GM23338 (cell line): ENCODE measurements at regions not wholly inside any gene's neighbourhood (a gene's known extent, or its start where the extent isn't known, plus 50 kb on each side); places are given as distances from the start of the nearest gene placed in this dataset.

Source experiments
- ATAC-seq: fragments of 200-7000 bp; cut with Tn5 transposase; 3 replicates; pipeline ENCODE4 v1.9.1; 2020
- DNase-seq: peaks from one replicate; pipeline ENCODE4 v3.0.0-alpha.2; 2015; ENCODE audit warnings: low spot score
- H2AFZ ChIP-seq: fragments of 200-600 bp; sonication (generic); 2 replicates; pipeline ENCODE4 v1.8.0; 2016; ENCODE audit warnings: antibody characterized with exemption, mild to moderate bottlenecking, moderate library complexity
- H3F3A ChIP-seq: fragments of 200-600 bp; sonication (generic); replicated peaks from 2 replicates; pipeline ENCODE4 v1.8.0; 2017; ENCODE audit warnings: antibody characterized with exemption, mixed run types, low read depth
- H3K27ac ChIP-seq: fragments of 200-600 bp; sonication (generic); 2 replicates; pipeline ENCODE4 v1.6.1; 2016; ENCODE audit warnings: low read depth
- H3K27me3 ChIP-seq: fragments of 200-600 bp; sonication (generic); 2 replicates; pipeline ENCODE4 v1.8.0; 2016; ENCODE audit warnings: mild to moderate bottlenecking, mixed run types, moderate library complexity; ENCODE audit not compliant: insufficient read depth
- H3K36me3 ChIP-seq: fragments of 200-600 bp; sonication (generic); 2 replicates; pipeline ENCODE4 v1.8.0; 2016; ENCODE audit warnings: mild to moderate bottlenecking; ENCODE audit not compliant: insufficient read depth
- H3K4me1 ChIP-seq: fragments of 200-600 bp; sonication (generic); 2 replicates; pipeline ENCODE4 v1.8.0; 2016; ENCODE audit warnings: mild to moderate bottlenecking, moderate library complexity; ENCODE audit not compliant: insufficient read depth
- H3K4me2 ChIP-seq: fragments of 200-600 bp; sonication (generic); 2 replicates; pipeline ENCODE4 v1.7.1; 2017; ENCODE audit warnings: mixed run types
- H3K4me3 ChIP-seq: fragments of 200-600 bp; sonication (generic); 2 replicates; pipeline ENCODE4 v1.6.1; 2016; ENCODE audit warnings: mixed run types
- H3K79me2 ChIP-seq: fragments of 200-600 bp; sonication (generic); replicated peaks from 2 replicates; pipeline ENCODE4 v1.8.0; 2017; ENCODE audit warnings: mild to moderate bottlenecking; ENCODE audit not compliant: insufficient read depth
- H3K9me2 ChIP-seq: fragments of 200-600 bp; sonication (generic); 2 replicates; pipeline ENCODE4 v1.8.0; 2017; ENCODE audit not compliant: insufficient read depth
- H4K20me1 ChIP-seq: fragments of 200-600 bp; sonication (generic); replicated peaks from 2 replicates; pipeline ENCODE4 v1.8.0; 2017; ENCODE audit warnings: mild to moderate bottlenecking; ENCODE audit not compliant: insufficient read depth
- H3K27ac Mint-ChIP-seq: 2 replicates; pipeline ENCODE4 v1.8.0; 2020; ENCODE audit warnings: inconsistent platforms, mild to moderate bottlenecking, moderate library complexity, mixed read lengths
- H3K27me3 Mint-ChIP-seq: 3 replicates; pipeline ENCODE4 v1.8.0; 2022; ENCODE audit warnings: low read depth, mild to moderate bottlenecking, moderate library complexity, mixed read lengths, inconsistent platforms; ENCODE audit not compliant: insufficient read depth, poor library complexity
- H3K36me3 Mint-ChIP-seq: 3 replicates; pipeline ENCODE4 v1.8.0; 2021; ENCODE audit warnings: low read depth, mild to moderate bottlenecking, inconsistent platforms, moderate library complexity, mixed read lengths
- H3K4me1 Mint-ChIP-seq: 3 replicates; pipeline ENCODE4 v1.8.0; 2020; ENCODE audit warnings: mild to moderate bottlenecking, inconsistent platforms, mixed read lengths
- H3K4me3 Mint-ChIP-seq: 3 replicates; pipeline ENCODE4 v1.8.0; 2021; ENCODE audit warnings: moderate library complexity, mild to moderate bottlenecking, inconsistent platforms, mixed read lengths
- H3K9me3 Mint-ChIP-seq: 3 replicates; pipeline ENCODE4 v1.8.0; 2020; ENCODE audit warnings: moderate library complexity, mild to moderate bottlenecking, inconsistent platforms, mixed read lengths
- CREB1 ChIP-seq: fragments of 250-450 bp; sonication (Bioruptor Pico); IDR thresholded peaks from 2 replicates; pipeline ENCODE4 v1.5.0; 2020; ENCODE audit warnings: low read depth, mild to moderate bottlenecking, moderate library complexity
- EZH2 ChIP-seq: fragments of 200-600 bp; sonication (generic); IDR thresholded peaks from one replicate; pipeline ENCODE4 v1.8.0; 2017; ENCODE audit warnings: antibody characterized with exemption, mild to moderate bottlenecking, low read depth; ENCODE audit not compliant: unreplicated experiment
- EZH2phosphoT487 ChIP-seq: fragments of 200-600 bp; sonication (generic); IDR thresholded peaks from one replicate; pipeline ENCODE4 v1.8.1; 2018; ENCODE audit warnings: antibody characterized with exemption; ENCODE audit not compliant: unreplicated experiment
- JUNB ChIP-seq: IDR thresholded peaks from one replicate; pipeline ENCODE4 v1.6.1; 2016; ENCODE audit warnings: antibody characterized with exemption; ENCODE audit not compliant: unreplicated experiment
- NANOG ChIP-seq: IDR thresholded peaks from 2 replicates; pipeline ENCODE4 v1.6.1; 2016; ENCODE audit warnings: antibody characterized with exemption, borderline replicate concordance
- POLR2AphosphoS5 ChIP-seq: IDR thresholded peaks from 2 replicates; pipeline ENCODE4 v1.6.1; 2016; ENCODE audit warnings: antibody characterized with exemption, low read depth
- STAT1 ChIP-seq: IDR thresholded peaks from one replicate; pipeline ENCODE4 v1.6.1; 2016; ENCODE audit warnings: antibody characterized with exemption; ENCODE audit not compliant: unreplicated experiment
- ZNF114 ChIP-seq: fragments of 250-450 bp; sonication (Bioruptor Pico); IDR thresholded peaks from 2 replicates; pipeline ENCODE4 v1.5.0; 2020; ENCODE audit warnings: mild to moderate bottlenecking, moderate library complexity
- ZNF331 ChIP-seq: fragments of 250-450 bp; sonication (Bioruptor Pico); IDR thresholded peaks from 2 replicates; pipeline ENCODE4 v1.5.0; 2020; ENCODE audit warnings: low read depth, mild to moderate bottlenecking, moderate library complexity
- TF ChIP-seq, protein P1 (sequence below): fragments of 250-450 bp; sonication (Bioruptor Pico); IDR thresholded peaks from 2 replicates; pipeline ENCODE4 v1.5.0; 2020; ENCODE audit warnings: mild to moderate bottlenecking, moderate library complexity
- TF ChIP-seq, protein P2 (sequence below): IDR thresholded peaks from one replicate; pipeline ENCODE4 v1.6.1; 2018; ENCODE audit warnings: antibody characterized with exemption; ENCODE audit not compliant: unreplicated experiment
- TF ChIP-seq, protein P3 (sequence below), 2 experiments: fragments of 200-600 bp in 1 of 2; sonication (generic) in 1 of 2; conservative IDR thresholded peaks; 2 replicates each; pipeline versions ENCODE4 v1.5.1 to v1.6.1; 2016 to 2017; ENCODE audit warnings: antibody characterized with exemption in 2 of 2, low read depth in 2 of 2, mild to moderate bottlenecking in 2 of 2, moderate library complexity in 1 of 2
- TF ChIP-seq, protein P4 (sequence below): IDR thresholded peaks from 2 replicates; pipeline ENCODE4 v1.6.1; 2016; ENCODE audit warnings: antibody characterized with exemption

- no peaks in the 10 kb centered on the region for H3K9me3 Mint-ChIP-seq
- no peaks in the 10 kb centered on the region for H3K27me3 Mint-ChIP-seq
- no peaks in the 10 kb centered on the region for H3K4me1 Mint-ChIP-seq
- H3K36me3 Mint-ChIP-seq = no peaks in the 10 kb centered on the region
- H3K27ac ChIP-seq = no peak overlapping the region
- H3F3A ChIP-seq = no peaks in the 10 kb centered on the region
- H2AFZ ChIP-seq = no peak overlapping the region
- H3K27me3 ChIP-seq = no peaks in the 10 kb centered on the region
- DNase-seq (no peak), ATAC-seq (no peak)
- H3K4me3 Mint-ChIP-seq = no peak overlapping the region
- no peak overlapping the region for H3K27ac Mint-ChIP-seq
- no peaks in the 10 kb centered on the region for H3K36me3 ChIP-seq
- H3K9me2 ChIP-seq = peaks cover 5% of the 10 kb centered on the region; the same call in 1 of the 2 replicates
- TF ChIP-seq POLR2AphosphoS5 (no peak), NANOG (no peak), ZNF114 (CRISPR knock-in tag) (no peak), EZH2 (no peak), CREB1 (no peak), STAT1 (no peak), JUNB (no peak), ZNF331 (CRISPR knock-in tag) (no peak), EZH2phosphoT487 (no peak)
- TF ChIP-seq, protein P1, sequence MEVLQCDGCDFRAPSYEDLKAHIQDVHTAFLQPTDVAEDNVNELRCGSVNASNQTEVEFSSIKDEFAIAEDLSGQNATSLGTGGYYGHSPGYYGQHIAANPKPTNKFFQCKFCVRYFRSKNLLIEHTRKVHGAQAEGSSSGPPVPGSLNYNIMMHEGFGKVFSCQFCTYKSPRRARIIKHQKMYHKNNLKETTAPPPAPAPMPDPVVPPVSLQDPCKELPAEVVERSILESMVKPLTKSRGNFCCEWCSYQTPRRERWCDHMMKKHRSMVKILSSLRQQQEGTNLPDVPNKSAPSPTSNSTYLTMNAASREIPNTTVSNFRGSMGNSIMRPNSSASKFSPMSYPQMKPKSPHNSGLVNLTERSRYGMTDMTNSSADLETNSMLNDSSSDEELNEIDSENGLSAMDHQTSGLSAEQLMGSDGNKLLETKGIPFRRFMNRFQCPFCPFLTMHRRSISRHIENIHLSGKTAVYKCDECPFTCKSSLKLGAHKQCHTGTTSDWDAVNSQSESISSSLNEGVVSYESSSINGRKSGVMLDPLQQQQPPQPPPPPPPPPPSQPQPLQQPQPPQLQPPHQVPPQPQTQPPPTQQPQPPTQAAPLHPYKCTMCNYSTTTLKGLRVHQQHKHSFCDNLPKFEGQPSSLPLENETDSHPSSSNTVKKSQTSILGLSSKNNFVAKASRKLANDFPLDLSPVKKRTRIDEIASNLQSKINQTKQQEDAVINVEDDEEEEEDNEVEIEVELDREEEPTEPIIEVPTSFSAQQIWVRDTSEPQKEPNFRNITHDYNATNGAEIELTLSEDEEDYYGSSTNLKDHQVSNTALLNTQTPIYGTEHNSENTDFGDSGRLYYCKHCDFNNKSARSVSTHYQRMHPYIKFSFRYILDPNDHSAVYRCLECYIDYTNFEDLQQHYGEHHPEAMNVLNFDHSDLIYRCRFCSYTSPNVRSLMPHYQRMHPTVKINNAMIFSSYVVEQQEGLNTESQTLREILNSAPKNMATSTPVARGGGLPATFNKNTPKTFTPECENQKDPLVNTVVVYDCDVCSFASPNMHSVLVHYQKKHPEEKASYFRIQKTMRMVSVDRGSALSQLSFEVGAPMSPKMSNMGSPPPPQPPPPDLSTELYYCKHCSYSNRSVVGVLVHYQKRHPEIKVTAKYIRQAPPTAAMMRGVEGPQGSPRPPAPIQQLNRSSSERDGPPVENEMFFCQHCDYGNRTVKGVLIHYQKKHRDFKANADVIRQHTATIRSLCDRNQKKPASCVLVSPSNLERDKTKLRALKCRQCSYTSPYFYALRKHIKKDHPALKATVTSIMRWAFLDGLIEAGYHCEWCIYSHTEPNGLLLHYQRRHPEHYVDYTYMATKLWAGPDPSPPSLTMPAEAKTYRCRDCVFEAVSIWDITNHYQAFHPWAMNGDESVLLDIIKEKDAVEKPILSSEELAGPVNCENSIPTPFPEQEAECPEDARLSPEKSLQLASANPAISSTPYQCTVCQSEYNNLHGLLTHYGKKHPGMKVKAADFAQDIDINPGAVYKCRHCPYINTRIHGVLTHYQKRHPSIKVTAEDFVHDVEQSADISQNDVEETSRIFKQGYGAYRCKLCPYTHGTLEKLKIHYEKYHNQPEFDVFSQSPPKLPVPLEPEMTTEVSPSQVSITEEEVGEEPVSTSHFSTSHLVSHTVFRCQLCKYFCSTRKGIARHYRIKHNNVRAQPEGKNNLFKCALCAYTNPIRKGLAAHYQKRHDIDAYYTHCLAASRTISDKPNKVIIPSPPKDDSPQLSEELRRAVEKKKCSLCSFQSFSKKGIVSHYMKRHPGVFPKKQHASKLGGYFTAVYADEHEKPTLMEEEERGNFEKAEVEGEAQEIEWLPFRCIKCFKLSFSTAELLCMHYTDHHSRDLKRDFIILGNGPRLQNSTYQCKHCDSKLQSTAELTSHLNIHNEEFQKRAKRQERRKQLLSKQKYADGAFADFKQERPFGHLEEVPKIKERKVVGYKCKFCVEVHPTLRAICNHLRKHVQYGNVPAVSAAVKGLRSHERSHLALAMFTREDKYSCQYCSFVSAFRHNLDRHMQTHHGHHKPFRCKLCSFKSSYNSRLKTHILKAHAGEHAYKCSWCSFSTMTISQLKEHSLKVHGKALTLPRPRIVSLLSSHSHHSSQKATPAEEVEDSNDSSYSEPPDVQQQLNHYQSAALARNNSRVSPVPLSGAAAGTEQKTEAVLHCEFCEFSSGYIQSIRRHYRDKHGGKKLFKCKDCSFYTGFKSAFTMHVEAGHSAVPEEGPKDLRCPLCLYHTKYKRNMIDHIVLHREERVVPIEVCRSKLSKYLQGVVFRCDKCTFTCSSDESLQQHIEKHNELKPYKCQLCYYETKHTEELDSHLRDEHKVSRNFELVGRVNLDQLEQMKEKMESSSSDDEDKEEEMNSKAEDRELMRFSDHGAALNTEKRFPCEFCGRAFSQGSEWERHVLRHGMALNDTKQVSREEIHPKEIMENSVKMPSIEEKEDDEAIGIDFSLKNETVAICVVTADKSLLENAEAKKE (CRISPR knock-in tag) = no peak
- TF ChIP-seq, protein P2, sequence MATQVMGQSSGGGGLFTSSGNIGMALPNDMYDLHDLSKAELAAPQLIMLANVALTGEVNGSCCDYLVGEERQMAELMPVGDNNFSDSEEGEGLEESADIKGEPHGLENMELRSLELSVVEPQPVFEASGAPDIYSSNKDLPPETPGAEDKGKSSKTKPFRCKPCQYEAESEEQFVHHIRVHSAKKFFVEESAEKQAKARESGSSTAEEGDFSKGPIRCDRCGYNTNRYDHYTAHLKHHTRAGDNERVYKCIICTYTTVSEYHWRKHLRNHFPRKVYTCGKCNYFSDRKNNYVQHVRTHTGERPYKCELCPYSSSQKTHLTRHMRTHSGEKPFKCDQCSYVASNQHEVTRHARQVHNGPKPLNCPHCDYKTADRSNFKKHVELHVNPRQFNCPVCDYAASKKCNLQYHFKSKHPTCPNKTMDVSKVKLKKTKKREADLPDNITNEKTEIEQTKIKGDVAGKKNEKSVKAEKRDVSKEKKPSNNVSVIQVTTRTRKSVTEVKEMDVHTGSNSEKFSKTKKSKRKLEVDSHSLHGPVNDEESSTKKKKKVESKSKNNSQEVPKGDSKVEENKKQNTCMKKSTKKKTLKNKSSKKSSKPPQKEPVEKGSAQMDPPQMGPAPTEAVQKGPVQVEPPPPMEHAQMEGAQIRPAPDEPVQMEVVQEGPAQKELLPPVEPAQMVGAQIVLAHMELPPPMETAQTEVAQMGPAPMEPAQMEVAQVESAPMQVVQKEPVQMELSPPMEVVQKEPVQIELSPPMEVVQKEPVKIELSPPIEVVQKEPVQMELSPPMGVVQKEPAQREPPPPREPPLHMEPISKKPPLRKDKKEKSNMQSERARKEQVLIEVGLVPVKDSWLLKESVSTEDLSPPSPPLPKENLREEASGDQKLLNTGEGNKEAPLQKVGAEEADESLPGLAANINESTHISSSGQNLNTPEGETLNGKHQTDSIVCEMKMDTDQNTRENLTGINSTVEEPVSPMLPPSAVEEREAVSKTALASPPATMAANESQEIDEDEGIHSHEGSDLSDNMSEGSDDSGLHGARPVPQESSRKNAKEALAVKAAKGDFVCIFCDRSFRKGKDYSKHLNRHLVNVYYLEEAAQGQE = no peak
- TF ChIP-seq, protein P3, sequence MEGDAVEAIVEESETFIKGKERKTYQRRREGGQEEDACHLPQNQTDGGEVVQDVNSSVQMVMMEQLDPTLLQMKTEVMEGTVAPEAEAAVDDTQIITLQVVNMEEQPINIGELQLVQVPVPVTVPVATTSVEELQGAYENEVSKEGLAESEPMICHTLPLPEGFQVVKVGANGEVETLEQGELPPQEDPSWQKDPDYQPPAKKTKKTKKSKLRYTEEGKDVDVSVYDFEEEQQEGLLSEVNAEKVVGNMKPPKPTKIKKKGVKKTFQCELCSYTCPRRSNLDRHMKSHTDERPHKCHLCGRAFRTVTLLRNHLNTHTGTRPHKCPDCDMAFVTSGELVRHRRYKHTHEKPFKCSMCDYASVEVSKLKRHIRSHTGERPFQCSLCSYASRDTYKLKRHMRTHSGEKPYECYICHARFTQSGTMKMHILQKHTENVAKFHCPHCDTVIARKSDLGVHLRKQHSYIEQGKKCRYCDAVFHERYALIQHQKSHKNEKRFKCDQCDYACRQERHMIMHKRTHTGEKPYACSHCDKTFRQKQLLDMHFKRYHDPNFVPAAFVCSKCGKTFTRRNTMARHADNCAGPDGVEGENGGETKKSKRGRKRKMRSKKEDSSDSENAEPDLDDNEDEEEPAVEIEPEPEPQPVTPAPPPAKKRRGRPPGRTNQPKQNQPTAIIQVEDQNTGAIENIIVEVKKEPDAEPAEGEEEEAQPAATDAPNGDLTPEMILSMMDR (conservative IDR thresholded peaks at IDR 0.05; ENCODE audit: low read depth in 2 of 2) = no peak
- TF ChIP-seq, protein P4, sequence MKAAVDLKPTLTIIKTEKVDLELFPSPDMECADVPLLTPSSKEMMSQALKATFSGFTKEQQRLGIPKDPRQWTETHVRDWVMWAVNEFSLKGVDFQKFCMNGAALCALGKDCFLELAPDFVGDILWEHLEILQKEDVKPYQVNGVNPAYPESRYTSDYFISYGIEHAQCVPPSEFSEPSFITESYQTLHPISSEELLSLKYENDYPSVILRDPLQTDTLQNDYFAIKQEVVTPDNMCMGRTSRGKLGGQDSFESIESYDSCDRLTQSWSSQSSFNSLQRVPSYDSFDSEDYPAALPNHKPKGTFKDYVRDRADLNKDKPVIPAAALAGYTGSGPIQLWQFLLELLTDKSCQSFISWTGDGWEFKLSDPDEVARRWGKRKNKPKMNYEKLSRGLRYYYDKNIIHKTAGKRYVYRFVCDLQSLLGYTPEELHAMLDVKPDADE = no peak
- no peaks in the 10 kb centered on the region for H3K4me1 ChIP-seq
- no peaks in the 10 kb centered on the region for H3K79me2 ChIP-seq
- H4K20me1 ChIP-seq = no peaks in the 10 kb centered on the region
- no peak overlapping the region for H3K4me3 ChIP-seq
- no peak overlapping the region for H3K4me2 ChIP-seq
Observed at GRCh38 chr4:91997045-91997444, 306.7 kb upstream of the GRID2 start.
